Head of caudate nucleus (tissue), 42 donors: ENCODE measurements at regions not wholly inside any gene's neighbourhood (a gene's known extent, or its start where the extent isn't known, plus 50 kb on each side); places are given as distances from the start of the nearest gene placed in this dataset.

ENCODE experiments used
- DNase-seq, 42 donors: peaks; one replicate each; pipeline versions ENCODE4 v3.0.0 to v3.0.0-alpha.2; 2020 to 2021; ENCODE audit warnings: mixed read lengths in 7 of 42
- intact Hi-C: fragments of 100-400 bp; cut with DNase I; formaldehyde crosslinking; loops from one replicate; pipeline ENCODE4 v1.15.0; 2022

DNA sequence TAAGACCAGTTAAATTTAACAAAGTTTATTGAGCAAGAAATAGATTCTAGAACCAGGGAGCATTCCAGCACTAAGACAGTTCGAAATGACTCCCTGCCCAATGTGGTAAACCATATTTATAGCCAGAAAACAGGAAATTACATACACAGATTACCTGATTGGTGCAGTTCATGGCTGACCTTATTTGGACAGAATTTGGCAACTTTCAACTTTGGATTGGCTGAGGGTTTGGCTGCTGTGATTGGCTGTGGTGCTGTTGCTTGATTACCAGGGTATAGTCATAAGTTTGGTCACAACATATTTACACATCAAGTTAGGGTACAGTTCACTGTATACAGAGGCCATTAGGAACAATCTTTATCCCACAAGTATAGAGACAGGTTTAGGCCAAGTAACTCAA is 984.8 kb upstream of the MIR17HG start:
- intact Hi-C loops = no loop called here
- no peak for DNase-seq

DNA sequence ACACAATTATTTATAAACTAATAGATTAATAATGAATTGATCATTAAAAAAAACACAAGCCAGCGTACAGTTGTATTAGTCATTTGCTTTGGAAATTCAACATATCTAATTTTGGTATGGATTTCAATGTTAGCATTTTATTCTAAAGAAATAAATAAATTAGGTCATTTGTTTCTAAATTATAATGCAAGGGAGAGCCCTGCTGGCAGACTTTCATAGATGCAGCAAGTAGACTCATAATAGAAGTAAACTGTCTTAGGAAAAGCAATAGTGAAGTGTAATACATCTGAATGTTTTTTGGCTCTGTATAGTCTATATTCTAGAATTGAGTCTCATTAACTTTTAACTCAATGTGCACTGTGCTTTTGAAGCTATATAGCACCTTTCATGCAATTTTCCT is 982.4 kb upstream of the MIR17HG start:
- intact Hi-C loops = no loop called here
- DNase-seq = peak in 3 of 42 donors; percentile 9 to 40 (median 10)

DNA sequence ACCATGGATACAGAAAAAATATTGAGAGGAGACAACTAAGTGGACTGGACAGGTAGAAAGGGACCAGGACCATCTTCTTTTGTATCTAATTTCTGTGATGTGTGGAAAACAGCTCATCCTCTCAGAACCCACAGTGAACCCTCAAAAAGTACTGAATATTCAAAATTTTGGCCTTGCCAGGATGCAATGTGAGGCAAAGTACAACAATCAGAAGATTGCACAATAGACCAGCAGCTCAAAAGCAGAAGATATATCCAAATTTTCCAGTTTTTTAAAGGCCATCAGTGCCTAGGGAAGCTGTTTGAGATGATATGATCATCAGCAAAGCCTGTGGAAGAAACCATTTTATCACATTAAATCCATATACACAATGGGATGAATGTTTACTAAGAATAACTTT is 973.3 kb upstream of the MIR17HG start:
- DNase-seq = no peak
- intact Hi-C loops = no loop called here

DNA sequence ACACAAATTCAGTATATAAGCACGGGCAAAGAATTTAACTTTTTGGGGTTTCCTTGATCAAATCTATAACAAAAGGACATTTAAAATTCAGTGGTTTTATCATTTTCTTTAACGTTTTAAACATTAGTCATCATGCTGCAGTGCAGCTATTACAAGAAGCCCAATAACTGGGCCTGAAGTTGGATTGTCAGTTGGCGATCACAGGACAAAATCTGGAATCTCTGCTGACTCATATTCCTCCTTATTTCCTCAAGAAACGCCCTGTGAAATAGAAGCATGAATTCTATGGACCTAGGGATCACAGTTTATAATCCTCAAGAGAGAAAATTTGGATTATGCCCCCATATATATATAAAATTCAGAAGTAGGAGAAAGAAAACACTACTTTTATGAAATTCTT is 971.6 kb upstream of the MIR17HG start:
- DNase-seq = no peak
- intact Hi-C loops = no loop called here

DNA sequence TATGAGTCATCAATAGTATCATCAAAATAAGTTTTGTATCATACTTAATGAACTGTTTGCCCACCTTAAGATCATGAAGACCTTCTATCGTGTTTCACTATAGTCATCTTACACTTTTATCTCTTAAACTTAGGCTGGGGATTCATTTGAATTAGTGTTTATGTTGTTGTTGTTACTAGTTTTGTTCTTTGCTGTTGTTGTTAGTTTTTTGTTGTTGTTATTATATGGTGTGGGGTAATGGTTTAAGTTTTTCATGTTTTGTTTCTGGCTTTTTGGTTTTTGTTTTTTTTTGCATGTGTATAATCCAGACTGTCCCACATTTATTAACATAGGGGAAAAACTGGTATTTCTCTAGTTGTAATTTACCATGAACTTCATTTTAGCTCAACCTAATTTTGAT is 965.1 kb upstream of the MIR17HG start:
- intact Hi-C loops = no loop called here
- no peak for DNase-seq

DNA sequence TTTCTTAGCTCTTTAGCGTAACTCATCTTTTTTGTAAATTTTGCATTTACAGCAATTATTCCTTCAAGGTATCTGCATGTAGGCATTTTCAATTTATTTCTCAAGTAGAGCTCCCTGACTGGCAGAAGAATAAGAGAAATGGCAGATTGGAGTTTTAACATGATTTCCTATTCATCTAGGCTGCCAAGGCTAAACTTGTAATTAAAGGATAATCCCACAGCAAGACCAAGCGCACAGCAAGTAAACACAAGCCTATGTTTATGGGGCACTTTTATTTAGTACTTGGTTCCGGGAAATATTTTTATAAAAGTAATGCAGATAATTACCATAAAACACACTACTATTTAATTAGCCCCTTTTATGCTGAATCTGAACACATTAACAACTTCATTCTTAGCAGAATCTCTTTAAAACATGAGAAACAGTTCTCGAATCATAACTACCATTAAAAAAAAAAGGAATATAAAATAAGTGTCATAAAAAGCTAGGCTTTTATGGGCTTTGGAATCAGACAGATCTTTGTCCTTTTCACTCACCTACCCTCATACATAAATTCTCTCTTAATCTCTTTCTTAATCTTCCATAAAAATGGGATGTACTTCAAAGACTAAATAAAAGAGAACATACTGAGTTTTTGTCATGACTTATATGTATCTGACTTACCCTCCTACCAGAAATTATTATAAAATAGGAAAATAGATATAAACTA is 961.6 kb upstream of the MIR17HG start:
- DNase-seq = no peak
- intact Hi-C loops = no loop called here

DNA sequence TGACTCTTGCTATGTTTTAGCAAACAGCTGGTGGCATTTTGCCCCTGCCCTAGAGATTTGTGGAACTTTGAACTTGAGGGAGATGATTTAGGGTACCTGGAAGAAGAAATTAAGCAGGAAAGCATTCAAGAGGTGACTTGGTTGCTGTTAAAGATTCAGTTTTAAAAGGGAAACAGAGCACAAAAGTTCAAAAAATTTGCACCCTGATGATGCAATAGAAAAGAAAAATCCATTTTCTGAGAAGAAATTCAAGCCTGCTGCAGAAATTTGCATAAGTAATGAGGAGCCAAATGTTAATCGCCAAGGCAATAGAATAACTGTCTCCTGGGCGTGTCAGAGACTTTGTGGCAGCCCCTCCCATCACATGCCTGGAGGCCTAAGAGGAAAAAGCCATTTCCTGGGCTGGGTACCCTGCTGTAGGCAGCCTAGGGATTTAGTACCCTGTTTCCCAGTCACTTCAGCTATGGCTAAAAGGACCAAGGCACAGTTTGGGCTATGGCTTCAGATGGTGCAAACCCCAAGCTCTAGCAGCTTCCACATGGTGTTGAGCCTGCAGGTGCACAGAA is 958.5 kb upstream of the MIR17HG start:
- intact Hi-C loops = no loop called here
- no peak for DNase-seq

DNA sequence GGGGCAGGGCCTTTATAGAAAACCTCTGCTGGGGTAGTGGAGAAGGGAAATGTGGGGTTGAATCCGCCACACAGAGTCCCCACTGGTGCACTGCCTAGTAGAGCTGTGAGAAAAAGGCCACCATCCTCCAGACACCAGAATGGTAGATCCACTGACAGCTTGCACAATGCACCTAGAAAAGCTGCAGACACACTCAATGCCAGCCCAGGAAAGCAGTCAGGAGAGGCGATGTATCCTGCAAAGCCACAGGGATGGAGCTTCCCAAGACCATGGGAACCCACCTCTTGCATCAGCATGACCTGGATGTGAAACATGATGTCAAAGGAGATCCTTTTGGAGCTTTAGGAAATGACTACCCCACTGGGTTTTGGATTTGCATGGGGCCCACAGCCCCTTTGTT is 958.0 kb upstream of the MIR17HG start:
- intact Hi-C loops = no loop called here
- no peak for DNase-seq

DNA sequence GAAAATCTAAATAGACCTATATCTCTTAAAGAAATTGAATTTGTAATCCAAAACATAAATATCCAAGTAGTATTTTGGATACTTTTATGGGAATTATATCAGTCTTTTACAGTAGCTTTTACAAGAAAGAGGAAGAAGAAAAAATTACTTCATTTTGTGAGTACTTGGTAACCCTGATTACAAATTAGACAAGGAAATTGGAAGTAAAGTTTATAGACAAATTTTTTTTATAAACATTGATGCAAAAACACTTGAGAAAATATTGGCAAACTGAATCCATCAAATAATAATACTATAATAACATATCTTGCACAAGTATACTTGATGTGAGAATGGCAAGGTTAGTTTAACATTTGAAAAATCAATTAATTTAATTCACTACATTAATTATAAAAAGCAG is 954.1 kb upstream of the MIR17HG start:
- DNase-seq = no peak
- intact Hi-C loops = no loop called here

DNA sequence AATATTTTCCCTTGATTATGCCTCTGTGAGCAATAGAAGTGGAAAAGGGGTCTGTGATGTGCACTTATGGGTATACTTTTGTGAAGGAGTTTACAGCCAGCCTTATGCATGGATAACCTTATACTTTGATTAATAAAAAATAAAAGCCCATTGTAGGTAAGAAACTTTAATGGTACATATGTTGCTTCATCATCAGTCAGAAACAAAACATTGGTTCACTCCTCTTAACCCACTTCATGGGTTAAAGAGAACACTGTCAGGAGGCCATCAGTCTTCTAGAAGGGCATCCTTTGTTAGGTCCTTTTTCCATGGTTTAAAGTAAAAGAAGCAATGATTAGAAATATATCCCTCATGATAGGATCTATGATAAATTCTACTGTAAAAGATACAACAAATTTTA is 952.1 kb upstream of the MIR17HG start:
- intact Hi-C loops = no loop called here
- no peak for DNase-seq

DNA sequence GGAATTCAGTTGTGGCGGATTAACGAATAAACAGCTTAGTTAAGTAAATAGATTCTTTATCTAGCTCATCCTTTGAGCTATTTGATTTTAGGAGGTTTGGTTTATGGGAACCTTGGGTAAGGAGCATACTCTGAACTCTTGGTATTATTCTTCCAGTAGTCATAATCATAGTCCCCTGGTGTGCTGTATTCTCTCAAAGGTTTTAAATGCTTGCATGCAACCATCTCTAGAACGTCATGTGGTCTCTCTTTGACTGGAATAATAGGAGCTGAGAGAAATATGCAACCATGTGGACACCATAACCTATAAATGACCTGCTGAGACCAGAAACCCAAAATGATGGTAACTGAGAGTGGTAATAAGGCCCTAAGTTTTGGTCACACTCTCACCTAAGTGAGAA is 951.6 kb upstream of the MIR17HG start:
- no peak for DNase-seq
- intact Hi-C loops = no loop called here

DNA sequence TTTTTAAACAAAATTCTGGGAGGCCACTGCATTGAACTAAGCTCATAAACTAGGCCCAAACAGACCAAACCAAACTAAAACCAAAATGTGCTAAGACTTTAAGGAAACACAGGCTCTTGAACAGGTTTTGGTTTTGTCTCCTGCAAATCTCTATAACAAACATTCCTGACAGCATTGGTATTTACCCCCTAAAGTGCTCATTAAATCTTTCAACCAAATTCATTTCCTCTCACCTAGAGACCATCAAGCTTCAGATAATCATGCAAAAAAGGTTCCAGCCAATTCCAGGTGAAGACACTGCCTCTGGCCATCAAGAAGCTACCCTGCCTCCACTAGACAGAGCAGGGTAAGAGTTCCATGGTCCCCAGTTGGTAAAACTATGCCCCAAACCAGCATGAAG is 951.2 kb upstream of the MIR17HG start:
- intact Hi-C loops = no loop called here
- no peak for DNase-seq

DNA sequence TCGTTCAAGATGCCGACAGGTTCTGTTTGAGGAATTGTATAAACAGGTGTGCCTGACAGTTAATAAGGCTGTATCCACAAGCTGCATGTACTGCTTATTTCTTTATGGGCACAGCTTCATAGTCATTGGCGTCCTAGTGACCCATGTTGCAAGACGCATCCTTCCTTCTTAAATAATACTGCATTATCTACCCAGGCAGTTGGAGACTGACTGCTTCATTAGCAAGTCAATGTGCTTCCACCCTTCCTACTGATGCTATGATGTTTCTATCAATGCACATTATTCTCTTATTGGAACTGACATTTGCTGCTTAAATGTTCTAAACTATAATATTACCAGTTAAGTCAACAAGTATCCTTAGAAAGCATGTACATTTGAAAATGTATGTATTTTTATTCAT is 950.0 kb upstream of the MIR17HG start:
- DNase-seq = no peak
- intact Hi-C loops = no loop called here

DNA sequence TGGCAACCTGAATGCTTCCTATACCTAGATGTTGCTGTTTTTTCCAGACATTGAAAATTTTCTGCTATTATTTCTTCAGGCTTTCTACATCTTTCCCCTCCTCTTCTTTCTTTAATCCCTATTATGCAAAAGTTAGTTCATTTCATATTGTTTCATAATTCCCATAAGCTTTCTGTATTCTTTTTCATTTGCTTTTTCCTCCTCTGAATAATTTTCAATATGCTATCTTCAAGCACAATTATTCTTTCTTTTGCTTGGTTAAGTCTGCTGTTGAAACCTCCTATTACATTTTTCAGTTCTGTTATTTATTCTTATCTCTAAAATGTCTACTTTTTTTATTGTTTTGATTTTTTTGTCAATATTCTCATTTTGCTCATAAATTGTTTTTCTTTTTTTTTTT is 947.1 kb upstream of the MIR17HG start:
- DNase-seq = no peak
- intact Hi-C loops = no loop called here

DNA sequence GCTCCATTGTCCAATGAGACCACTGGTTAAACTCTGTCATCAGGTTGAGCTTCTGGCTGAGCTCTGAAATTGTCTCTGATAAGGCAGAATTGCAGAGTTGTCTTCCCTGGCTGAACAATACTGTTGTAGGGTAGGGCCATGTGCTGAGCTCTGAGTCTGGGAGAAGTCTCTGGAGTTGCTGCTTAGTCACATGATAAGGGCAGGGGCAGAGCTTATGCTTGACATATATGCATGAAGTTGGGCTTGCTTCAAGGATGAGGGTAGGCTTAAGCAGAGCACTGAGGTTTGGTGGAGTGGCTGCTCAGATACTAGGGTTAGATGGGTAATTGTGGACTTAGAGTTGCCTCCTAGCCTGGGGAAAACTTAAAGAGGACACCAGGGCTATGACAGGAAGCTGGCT is 946.3 kb upstream of the MIR17HG start:
- intact Hi-C loops = no loop called here
- DNase-seq = no peak

DNA sequence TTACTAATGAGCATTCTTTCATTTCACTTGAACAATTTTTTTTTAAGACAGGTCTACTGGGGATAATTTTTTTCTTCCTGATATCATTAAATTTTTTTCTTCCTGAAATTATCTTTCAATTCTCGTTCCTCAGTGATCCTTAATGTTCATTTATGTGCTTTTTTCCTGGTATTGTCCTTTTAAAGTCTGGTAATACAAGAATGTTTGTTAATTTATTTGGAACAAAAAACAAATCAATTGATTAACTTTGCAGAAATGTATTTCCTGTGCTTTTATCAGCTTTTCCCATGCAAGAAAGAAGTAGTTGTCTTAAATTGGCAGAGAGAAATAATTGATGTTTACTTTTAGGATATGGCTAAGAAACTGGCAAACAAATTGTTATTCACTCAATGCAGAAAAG is 945.4 kb upstream of the MIR17HG start:
- no peak for DNase-seq
- intact Hi-C loops = no loop called here

DNA sequence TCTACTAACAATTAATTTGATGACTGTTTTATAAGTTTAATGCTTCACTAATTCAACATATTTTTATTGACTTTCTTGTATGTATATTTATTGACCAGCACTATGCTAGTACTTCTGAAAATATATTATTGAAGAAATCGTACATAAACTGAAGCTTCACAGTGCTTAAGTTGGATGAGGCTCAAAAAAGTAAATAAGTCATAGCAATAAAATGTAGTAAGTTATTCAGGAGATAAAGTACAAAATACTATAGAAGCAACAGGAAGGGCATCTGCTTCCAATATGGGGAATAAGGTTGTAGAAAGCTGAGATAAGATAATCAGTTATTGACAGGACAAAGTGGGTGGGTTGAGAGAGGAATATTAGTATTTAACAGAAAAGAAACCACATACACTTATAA is 944.9 kb upstream of the MIR17HG start:
- intact Hi-C loops = no loop called here
- no peak for DNase-seq

DNA sequence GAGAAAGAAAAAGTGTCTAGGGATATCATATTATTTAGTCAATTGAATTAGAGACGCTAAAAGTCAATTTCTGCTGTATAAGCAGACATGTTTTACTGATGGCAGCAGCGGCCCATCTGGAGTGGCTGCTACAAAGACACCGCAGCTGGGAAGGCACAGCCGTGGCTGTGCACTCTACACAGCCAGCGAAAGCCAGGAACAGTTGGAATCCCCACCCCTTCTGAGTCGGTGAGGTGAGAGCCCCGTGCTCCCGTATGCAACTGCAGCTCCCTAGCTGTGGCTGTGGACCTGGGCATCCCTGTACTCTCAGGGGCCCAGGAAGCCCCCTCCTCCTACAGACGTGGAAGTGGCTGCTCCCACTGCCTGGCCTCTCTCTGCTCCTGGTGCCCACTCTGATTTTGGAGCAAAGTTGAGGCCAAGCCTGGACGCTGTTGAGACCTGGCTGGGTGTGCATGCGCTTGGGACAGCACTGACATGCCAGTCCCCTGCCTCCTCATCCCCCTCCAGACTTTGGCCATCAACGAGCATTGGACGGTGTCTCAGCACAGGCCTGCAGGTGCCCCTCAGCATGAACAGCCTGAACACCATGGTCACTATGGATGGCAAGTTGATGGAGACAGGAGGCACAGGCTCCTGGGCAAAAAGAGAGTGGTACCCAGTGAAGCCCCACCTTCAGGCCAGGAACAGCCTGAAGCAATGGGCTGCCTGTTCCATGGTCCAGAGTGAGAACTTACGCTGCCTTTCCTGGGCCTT is 944.0 kb upstream of the MIR17HG start:
- intact Hi-C loops = no loop called here
- no peak for DNase-seq

DNA sequence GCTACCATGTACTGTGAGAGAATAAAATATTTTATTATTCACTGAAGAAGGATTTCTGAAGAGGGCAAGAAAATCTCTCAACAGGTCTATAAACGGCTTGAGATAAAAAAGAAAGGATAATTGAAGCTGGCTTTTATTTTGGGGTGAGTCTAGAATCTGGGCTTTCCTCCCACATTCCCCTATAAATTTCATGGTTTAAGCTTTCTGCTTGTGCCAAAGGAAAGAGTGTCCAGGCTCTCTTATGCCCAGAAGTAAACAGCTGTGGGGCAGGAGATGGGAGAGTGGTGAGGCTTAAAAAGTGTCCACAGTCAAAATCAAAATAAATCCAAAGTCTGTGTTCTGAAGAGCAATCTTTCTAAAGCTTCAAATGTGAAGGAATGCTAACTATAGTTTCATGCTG is 942.2 kb upstream of the MIR17HG start:
- DNase-seq = no peak
- intact Hi-C loops = no loop called here

DNA sequence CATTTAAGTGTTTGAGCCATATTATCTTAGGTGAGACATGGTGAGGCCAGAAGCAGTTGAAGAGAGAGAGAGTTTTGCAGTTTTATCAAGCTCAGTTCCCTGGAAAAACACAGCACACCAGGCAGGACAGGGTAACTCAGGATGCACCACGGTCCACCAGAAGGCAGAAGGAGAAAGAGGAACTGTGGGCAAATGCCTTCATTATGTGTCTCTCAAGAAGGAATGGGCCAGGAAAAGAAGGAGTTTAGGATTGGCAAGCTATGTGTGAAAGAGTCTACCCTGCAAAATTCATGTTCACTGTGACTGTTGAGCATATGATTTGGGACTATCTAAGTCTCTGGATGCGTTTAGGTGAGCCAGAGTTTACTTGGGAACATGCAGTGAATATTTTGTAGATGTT is 934.5 kb upstream of the MIR17HG start:
- intact Hi-C loops = no loop called here
- DNase-seq = no peak

DNA sequence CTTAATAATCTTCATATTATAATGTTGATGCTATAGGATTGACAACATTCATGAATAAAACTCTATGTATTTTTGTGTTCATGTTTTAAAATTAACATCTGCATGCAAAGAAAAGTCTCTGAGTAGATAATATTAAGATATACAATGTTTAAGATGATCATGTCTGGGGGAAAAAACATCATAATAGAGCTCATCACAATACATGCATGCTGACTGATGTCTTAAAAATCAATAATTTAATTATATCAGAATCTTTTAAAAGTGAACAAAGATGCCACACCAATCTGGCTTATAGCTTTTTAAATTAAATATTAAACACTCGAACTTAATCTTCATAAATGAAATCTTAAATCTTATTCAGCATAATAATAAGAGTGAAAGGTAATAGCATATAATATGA is 933.9 kb upstream of the MIR17HG start:
- no peak for DNase-seq
- intact Hi-C loops = no loop called here
